Endothelial cell of umbilical vein (primary cell): ENCODE measurements at regions not wholly inside any gene's neighbourhood (a gene's known extent, or its start where the extent isn't known, plus 50 kb on each side); places are given as distances from the start of the nearest gene placed in this dataset.

Experiments used
- BruUV-seq: library from RNA; stranded (reverse); fragments of 400-500 nt; replicated peaks from 2 replicates; lab custom pipeline; 2021; lab: Mats Ljungman, UMichigan
- CTCF ChIA-PET: fragments of 300-600, 350-600 bp; sonication (Branson Sonifier 250); formaldehyde crosslinking; loops from one replicate; lab custom pipeline; 2021; ENCODE audit warnings: antibody characterized with exemption, inconsistent platforms; lab: Charles Lee
- POLR2A ChIA-PET: fragments of 300-600, 350-600 bp; sonication (Branson Sonifier 250); formaldehyde crosslinking; loops from one replicate; lab custom pipeline; 2021; ENCODE audit warnings: antibody characterized with exemption, inconsistent platforms; lab: Charles Lee
- DNase-seq: peaks from one replicate; pipeline ENCODE4 v3.0.0-alpha.2; 2011; ENCODE audit warnings: low read depth, low spot score
- FAIRE-seq: peaks from 2 replicates; lab custom pipeline; 2011; peaks lifted over from hg19 to GRCh38; lab: Jason Lieb, UNC
- H2AFZ ChIP-seq: 2 replicates; pipeline ENCODE4 v1.6.0; 2012; ENCODE audit warnings: low read depth, low read length, control low read depth, inconsistent platforms
- H3K27ac ChIP-seq: 2 replicates; pipeline ENCODE4 v1.5.1; 2011; ENCODE audit warnings: low read depth, mild to moderate bottlenecking, control low read depth, low read length, moderate library complexity; ENCODE audit not compliant: insufficient read depth
- H3K27me3 ChIP-seq, 2 experiments: 2 replicates each; pipeline versions ENCODE4 v1.6.0 to v1.6.1; 2011; ENCODE audit warnings: low read length in 2 of 2, mixed read lengths in 1 of 2; ENCODE audit not compliant: control insufficient read depth in 2 of 2, insufficient read depth in 2 of 2
- H3K36me3 ChIP-seq, 2 experiments: 2 replicates in 1 of 2; 3 replicates in 1 of 2; pipeline ENCODE4 v1.5.1; 2011; ENCODE audit warnings: low read length in 2 of 2, mild to moderate bottlenecking in 1 of 2, moderate library complexity in 1 of 2; ENCODE audit not compliant: control insufficient read depth in 2 of 2, insufficient read depth in 2 of 2; ENCODE audit errors: extremely low read depth in 1 of 2
- H3K4me1 ChIP-seq: 3 replicates; pipeline ENCODE4 v1.5.1; 2011; ENCODE audit warnings: mild to moderate bottlenecking, low read length; ENCODE audit not compliant: control insufficient read depth, insufficient read depth; ENCODE audit errors: extremely low read depth
- H3K4me2 ChIP-seq: 2 replicates; pipeline ENCODE4 v1.6.1; 2011; ENCODE audit warnings: low read length, control low read depth, mixed read lengths; ENCODE audit not compliant: insufficient read depth
- H3K4me3 ChIP-seq, 3 experiments: fragments of 200-600 bp in 1 of 3; sonication (generic), shearing (Covaris generic) in 1 of 3; replicated peaks in 1 of 3; 2 replicates each; pipeline ENCODE4 v1.5.1; 2011 to 2016; ENCODE audit warnings: control low read depth in 3 of 3, low read length in 3 of 3, mild to moderate bottlenecking in 2 of 3, inconsistent platforms in 1 of 3, low read depth in 1 of 3, moderate library complexity in 1 of 3; ENCODE audit not compliant: insufficient read depth in 1 of 3
- H3K79me2 ChIP-seq: 2 replicates; pipeline ENCODE4 v1.6.0; 2012; ENCODE audit warnings: low read length, inconsistent platforms; ENCODE audit not compliant: control insufficient read depth, insufficient read depth
- H3K9ac ChIP-seq: replicated peaks from 2 replicates; pipeline ENCODE3; 2011; ENCODE audit warnings: low read length, control low read depth; ENCODE audit not compliant: insufficient read depth; ENCODE audit errors: extremely low read depth
- H3K9me1 ChIP-seq: replicated peaks from 3 replicates; pipeline ENCODE4 v1.6.0; 2011; ENCODE audit warnings: mild to moderate bottlenecking, low read length; ENCODE audit not compliant: control insufficient read depth, insufficient read depth; ENCODE audit errors: extremely low read depth
- H3K9me3 ChIP-seq: replicated peaks from 2 replicates; pipeline ENCODE4 v1.5.1; 2012; ENCODE audit warnings: low read length, inconsistent platforms; ENCODE audit not compliant: control insufficient read depth, insufficient read depth
- H4K20me1 ChIP-seq: replicated peaks from 2 replicates; pipeline ENCODE3; 2011; ENCODE audit warnings: mild to moderate bottlenecking, low read length; ENCODE audit not compliant: control insufficient read depth, insufficient read depth; ENCODE audit errors: extremely low read depth
- CTCF ChIP-seq, 2 donors: IDR thresholded peaks; 1 replicate in 1 of 2; 2 replicates in 1 of 2; pipeline ENCODE4 v1.5.1; 2011; ENCODE audit warnings: low read length in 2 of 2, mild to moderate bottlenecking in 2 of 2, moderate library complexity in 2 of 2, control low read depth in 1 of 2, inconsistent platforms in 1 of 2, low read depth in 1 of 2; ENCODE audit not compliant: insufficient read depth in 1 of 2; ENCODE audit errors: extremely low read depth in 1 of 2
- EZH2 ChIP-seq: IDR thresholded peaks from 2 replicates; pipeline ENCODE4 v1.6.1; 2012; ENCODE audit warnings: borderline replicate concordance, low read depth, mild to moderate bottlenecking, moderate library complexity, low read length, inconsistent platforms; ENCODE audit not compliant: severe bottlenecking
- FOS ChIP-seq: IDR thresholded peaks from 2 replicates; pipeline ENCODE4 v1.6.1; 2011; ENCODE audit warnings: mild to moderate bottlenecking, low read length, moderate library complexity, borderline replicate concordance; ENCODE audit not compliant: insufficient read depth
- GATA2 ChIP-seq: IDR thresholded peaks from 2 replicates; pipeline ENCODE4 v1.7.0; 2011; ENCODE audit warnings: low read depth, mild to moderate bottlenecking, moderate library complexity, mixed read lengths, low read length; ENCODE audit not compliant: insufficient read length, insufficient read depth
- JUN ChIP-seq: IDR thresholded peaks from 2 replicates; pipeline ENCODE4 v1.6.1; 2011; ENCODE audit warnings: borderline replicate concordance, low read depth; ENCODE audit not compliant: insufficient read length, insufficient read depth
- MAX ChIP-seq: IDR thresholded peaks from 2 replicates; pipeline ENCODE4 v1.6.1; 2011; ENCODE audit not compliant: insufficient read depth, insufficient read length
- MYC ChIP-seq: IDR thresholded peaks from one replicate; pipeline ENCODE4 v1.6.1; 2011; ENCODE audit warnings: mild to moderate bottlenecking, low read depth, low read length
- POLR2A ChIP-seq: IDR thresholded peaks from 2 replicates; pipeline ENCODE4 v1.6.1; 2012; ENCODE audit warnings: low read depth, mild to moderate bottlenecking, control low read depth, low read length
- POLR2AphosphoS5 ChIP-seq: IDR thresholded peaks from 2 replicates; pipeline ENCODE4 v1.6.1; 2012; ENCODE audit warnings: low read depth, mild to moderate bottlenecking, control low read depth, low read length, moderate library complexity; ENCODE audit not compliant: insufficient read depth
- dilution Hi-C: fragments of 300-500 bp; cut with MboI; formaldehyde crosslinking; loops from one replicate; pipeline ENCODE4 v1.15.0; 2019; ENCODE audit warnings: low sequenced_read_pairs; ENCODE audit not compliant: extremely low pct_ligation_motif_present
- intact Hi-C: fragments of 100-400 bp; cut with micrococcal nuclease; formaldehyde crosslinking; loops from one replicate; pipeline ENCODE4 v1.10.0; 2022

GRCh38 chr2:221818616-221819320 is 246.7 kb upstream of the EPHA4 start:
- FAIRE-seq, result no peak
- no peak for TF ChIP-seq GATA2
- no peak for TF ChIP-seq JUN
- no peak for TF ChIP-seq CTCF (IDR thresholded peaks at IDR 0.05; ENCODE audit: extremely low read depth in 1 of 2, insufficient read depth in 1 of 2, low read depth in 1 of 2, low read length in 2 of 2)
- TF ChIP-seq FOS, result no peak
- no peak for TF ChIP-seq POLR2AphosphoS5
- no peak for TF ChIP-seq MAX
- no peak for TF ChIP-seq EZH2
- no peak for TF ChIP-seq POLR2A
- TF ChIP-seq MYC, result no peak
- H3K27me3 ChIP-seq, result no peaks in the 10 kb centered on the region
- H2AFZ ChIP-seq, result no peak overlapping the region
- BruUV-seq, result no TSS peak
- H3K36me3 ChIP-seq, result no peaks in the 10 kb centered on the region
- H3K79me2 ChIP-seq, result no peaks in the 10 kb centered on the region
- intact Hi-C loops (no loop called here), dilution Hi-C loops (no loop called here)
- H3K27ac ChIP-seq, result no peak overlapping the region
- DNase-seq, result no peak
- no peaks in the 10 kb centered on the region for H3K4me1 ChIP-seq
- CTCF ChIA-PET, result no interaction called here
- POLR2A ChIA-PET, result no interaction called here
- no peaks in the 10 kb centered on the region for H4K20me1 ChIP-seq
- H3K4me2 ChIP-seq, result no peak overlapping the region
- H3K4me3 ChIP-seq, result no peak overlapping the region
- H3K9me3 ChIP-seq, result no peaks in the 10 kb centered on the region
- H3K9ac ChIP-seq, result no peak overlapping the region
- H3K9me1 ChIP-seq, result no peaks in the 10 kb centered on the region
